Natural killer cell (primary cell): ENCODE measurements at regions not wholly inside any gene's neighbourhood (a gene's known extent, or its start where the extent isn't known, plus 50 kb on each side); places are given as distances from the start of the nearest gene placed in this dataset.

Source experiments
- ATAC-seq, 3 donors: fragments of 150-1000 bp in 2 of 3; fragments of 200-7000 bp in 1 of 3; cut with Tn5 transposase; 1 replicate in 1 of 3; 2 replicates in 2 of 3; pipeline ENCODE4 v1.10.0; 2021; ENCODE audit warnings: mild to moderate bottlenecking in 2 of 3, moderate library complexity in 2 of 3
- DNase-seq, 2 donors: peaks; one replicate each; pipeline versions ENCODE4 v3.0.0 to v3.0.0-alpha.2; 2013 to 2021; ENCODE audit warnings: mixed read lengths in 1 of 2
- H3K27ac ChIP-seq: one replicate; pipeline ENCODE4 v1.5.1; 2013; ENCODE audit warnings: mild to moderate bottlenecking, low read length
- H3K27me3 ChIP-seq: one replicate; pipeline ENCODE4 v1.6.1; 2013; ENCODE audit warnings: low read length; ENCODE audit not compliant: control insufficient read depth, insufficient read depth
- H3K36me3 ChIP-seq: one replicate; pipeline ENCODE4 v1.6.1; 2013; ENCODE audit warnings: low read length; ENCODE audit not compliant: control insufficient read depth, insufficient read depth
- H3K4me1 ChIP-seq: one replicate; pipeline ENCODE4 v1.6.1; 2013; ENCODE audit warnings: low read length; ENCODE audit not compliant: control insufficient read depth, insufficient read depth
- H3K4me3 ChIP-seq: one replicate; pipeline ENCODE4 v1.5.1; 2013; ENCODE audit warnings: low read length
- H3K9me3 ChIP-seq: one replicate; pipeline ENCODE4 v1.6.1; 2013; ENCODE audit warnings: low read length; ENCODE audit not compliant: control insufficient read depth, insufficient read depth
- H3K27ac Mint-ChIP-seq, 2 donors: one replicate each; pipeline ENCODE4 v1.8.0; 2022; ENCODE audit warnings: mild to moderate bottlenecking in 2 of 2, mixed read lengths in 2 of 2, moderate library complexity in 1 of 2
- H3K27me3 Mint-ChIP-seq, 2 donors: one replicate each; pipeline ENCODE4 v1.8.0; 2022; ENCODE audit warnings: low read depth in 2 of 2, mixed read lengths in 2 of 2
- H3K36me3 Mint-ChIP-seq: one replicate; pipeline ENCODE4 v1.8.0; 2022; ENCODE audit warnings: mixed read lengths
- H3K4me1 Mint-ChIP-seq, 2 donors: one replicate each; pipeline ENCODE4 v1.8.0; 2022; ENCODE audit warnings: mixed read lengths in 2 of 2
- H3K4me3 Mint-ChIP-seq: one replicate; pipeline ENCODE4 v1.8.0; 2022; ENCODE audit warnings: mild to moderate bottlenecking, moderate library complexity, mixed read lengths
- H3K9me3 Mint-ChIP-seq, 2 donors: one replicate each; pipeline ENCODE4 v1.8.0; 2022; ENCODE audit warnings: mixed read lengths in 2 of 2
- CTCF ChIP-seq: fragments of 200-600 bp; IDR thresholded peaks from one replicate; pipeline ENCODE4 v1.8.0; 2022; ENCODE audit warnings: antibody characterized with exemption
- WGBS: methylation state at CpG from one replicate; pipeline ENCODE4 v1.1.7; 2013; ENCODE audit warnings: missing lambda C conversion rate; ENCODE audit not compliant: insufficient coverage; 5-methylcytosine and 5-hydroxymethylcytosine counted together
- intact Hi-C: fragments of 100-400 bp; cut with micrococcal nuclease; formaldehyde crosslinking; loops from one replicate; pipeline ENCODE4 v1.14.2; 2022

GRCh38 chr4:56273391-56273790 lies 113.9 kb downstream of the AASDH start:
- DNase-seq (no peak), ATAC-seq (no peak)
- TF ChIP-seq CTCF: no peak
- Mint-ChIP-seq H3K4me3 (no peak overlapping the region), H3K27ac (no peak overlapping the region), H3K27me3 (peaks cover 13 to 17% of the 10 kb centered on the region in 2 donors), H3K4me1 (no peaks in the 10 kb centered on the region), H3K36me3 (no peaks in the 10 kb centered on the region), H3K9me3 (no peaks in the 10 kb centered on the region)
- no peaks in the 10 kb centered on the region for H3K9me3 ChIP-seq
- no peaks in the 10 kb centered on the region for H3K4me1 ChIP-seq
- H3K27ac ChIP-seq: no peak overlapping the region
- no peak overlapping the region for H3K4me3 ChIP-seq
- intact Hi-C loops: no loop called here
- WGBS: 88% methylated on average over 2 of the region's 2 CpGs
- H3K27me3 ChIP-seq: no peaks in the 10 kb centered on the region
- H3K36me3 ChIP-seq: no peaks in the 10 kb centered on the region

GRCh38 chr4:56272927-56273326 lies 114.4 kb downstream of the AASDH start:
- no peak overlapping the region for H3K27ac ChIP-seq
- H3K4me1 ChIP-seq: no peaks in the 10 kb centered on the region
- ATAC-seq (no peak), DNase-seq (no peak)
- peaks cover 13 to 16% of the 10 kb centered on the region in 2 donors for H3K27me3 Mint-ChIP-seq
- no peak overlapping the region for H3K27ac Mint-ChIP-seq
- H3K4me3 ChIP-seq: no peak overlapping the region
- TF ChIP-seq CTCF: no peak
- H3K9me3 ChIP-seq: no peaks in the 10 kb centered on the region
- H3K9me3 Mint-ChIP-seq: no peaks in the 10 kb centered on the region
- intact Hi-C loops: no loop called here
- H3K4me3 Mint-ChIP-seq: no peak overlapping the region
- no peaks in the 10 kb centered on the region for H3K36me3 Mint-ChIP-seq
- H3K36me3 ChIP-seq: no peaks in the 10 kb centered on the region
- H3K4me1 Mint-ChIP-seq: no peaks in the 10 kb centered on the region
- H3K27me3 ChIP-seq: no peaks in the 10 kb centered on the region
- WGBS: 87% methylated on average over 2 of the region's 2 CpGs

GRCh38 chr4:56272003-56272402 lies 115.3 kb downstream of the AASDH start:
- Mint-ChIP-seq H3K4me3 (no peak overlapping the region), H3K4me1 (no peaks in the 10 kb centered on the region), H3K36me3 (no peaks in the 10 kb centered on the region), H3K27me3 (peaks cover 11% of the 10 kb centered on the region in 2 donors), H3K9me3 (no peaks in the 10 kb centered on the region), H3K27ac (no peak overlapping the region)
- no peak for DNase-seq
- Histone ChIP-seq H3K9me3 (no peaks in the 10 kb centered on the region), H3K4me3 (no peak overlapping the region), H3K27me3 (no peaks in the 10 kb centered on the region), H3K27ac (no peak overlapping the region), H3K36me3 (no peaks in the 10 kb centered on the region), H3K4me1 (no peaks in the 10 kb centered on the region)
- ATAC-seq: no peak
- no peak for TF ChIP-seq CTCF
- WGBS: 95% methylated on average over 11 of the region's 11 CpGs
- intact Hi-C loops: no loop called here

GRCh38 chr4:56271131-56271530 lies 116.2 kb downstream of the AASDH start:
- no peaks in the 10 kb centered on the region for H3K27me3 ChIP-seq
- no peak overlapping the region for H3K4me3 ChIP-seq
- no peak overlapping the region for H3K27ac ChIP-seq
- Mint-ChIP-seq H3K4me3 (no peak overlapping the region), H3K9me3 (no peaks in the 10 kb centered on the region), H3K27me3 (peaks cover 6 to 8% of the 10 kb centered on the region in 2 donors), H3K27ac (no peak overlapping the region), H3K36me3 (no peaks in the 10 kb centered on the region), H3K4me1 (no peaks in the 10 kb centered on the region)
- no peaks in the 10 kb centered on the region for H3K9me3 ChIP-seq
- 67% methylated on average over 1 of the region's 2 CpGs for WGBS
- no peak for DNase-seq
- no peaks in the 10 kb centered on the region for H3K4me1 ChIP-seq
- TF ChIP-seq CTCF: no peak
- intact Hi-C loops: no loop called here
- H3K36me3 ChIP-seq: no peaks in the 10 kb centered on the region
- ATAC-seq: no peak
